HUES64 (cell line): ENCODE measurements at regions not wholly inside any gene's neighbourhood (a gene's known extent, or its start where the extent isn't known, plus 50 kb on each side); places are given as distances from the start of the nearest gene placed in this dataset.

Source experiments
- H3K27ac ChIP-seq: 2 replicates; pipeline ENCODE4 v1.7.0; 2013; ENCODE audit warnings: low read depth, low read length, inconsistent platforms
- H3K27me3 ChIP-seq: 2 replicates; pipeline ENCODE4 v1.6.1; 2013; ENCODE audit warnings: mild to moderate bottlenecking, low read length; ENCODE audit not compliant: insufficient read depth
- H3K36me3 ChIP-seq: 2 replicates; pipeline ENCODE4 v1.6.1; 2013; ENCODE audit warnings: mild to moderate bottlenecking, low read length; ENCODE audit not compliant: insufficient read depth
- H3K4me1 ChIP-seq: 2 replicates; pipeline ENCODE4 v1.6.1; 2013; ENCODE audit warnings: mild to moderate bottlenecking, low read length, moderate library complexity; ENCODE audit not compliant: insufficient read depth
- H3K4me3 ChIP-seq: 2 replicates; pipeline ENCODE4 v1.5.1; 2013; ENCODE audit warnings: mild to moderate bottlenecking, low read length, moderate library complexity
- H3K9ac ChIP-seq: 2 replicates; pipeline ENCODE4 v1.6.1; 2013; ENCODE audit warnings: mild to moderate bottlenecking, low read depth, low read length
- H3K9me3 ChIP-seq: 2 replicates; pipeline ENCODE4 v1.6.1; 2013; ENCODE audit warnings: low read depth, low read length; ENCODE audit not compliant: insufficient read depth
- WGBS: fragments of 150-250, 120-280 bp; methylation state at CpG from one replicate; pipeline ENCODE4 v1.1.7; 2013; ENCODE audit warnings: missing lambda C conversion rate; 5-methylcytosine and 5-hydroxymethylcytosine counted together

DNA sequence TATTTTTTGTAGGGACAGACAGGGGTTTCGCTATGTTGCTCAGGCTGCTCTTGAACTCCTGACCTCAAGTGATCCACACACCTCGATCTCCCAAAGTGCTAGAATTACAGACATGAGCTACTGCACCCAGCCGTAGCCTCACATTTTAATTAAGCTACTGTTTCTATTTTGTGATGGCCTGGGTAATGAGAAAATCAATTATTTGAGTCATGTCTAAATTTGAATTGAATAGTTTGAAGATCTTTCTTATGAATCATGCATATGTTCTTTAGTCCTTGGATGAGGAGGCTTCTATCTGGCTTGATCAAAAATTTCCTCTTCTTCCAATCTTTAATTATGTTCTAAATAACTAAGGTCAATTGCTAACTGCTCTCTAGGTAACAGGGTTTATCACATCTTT, 175.0 kb downstream of the REEP3 start:
- WGBS = 95% methylated on average over 3 of the region's 3 CpGs
- Histone ChIP-seq H3K36me3 (no peaks in the 10 kb centered on the region), H3K4me3 (no peak overlapping the region), H3K9ac (no peak overlapping the region), H3K9me3 (no peaks in the 10 kb centered on the region), H3K27ac (no peak overlapping the region), H3K4me1 (peaks cover 5% of the 10 kb centered on the region; the same call in 1 of the 2 replicates), H3K27me3 (no peaks in the 10 kb centered on the region)

DNA sequence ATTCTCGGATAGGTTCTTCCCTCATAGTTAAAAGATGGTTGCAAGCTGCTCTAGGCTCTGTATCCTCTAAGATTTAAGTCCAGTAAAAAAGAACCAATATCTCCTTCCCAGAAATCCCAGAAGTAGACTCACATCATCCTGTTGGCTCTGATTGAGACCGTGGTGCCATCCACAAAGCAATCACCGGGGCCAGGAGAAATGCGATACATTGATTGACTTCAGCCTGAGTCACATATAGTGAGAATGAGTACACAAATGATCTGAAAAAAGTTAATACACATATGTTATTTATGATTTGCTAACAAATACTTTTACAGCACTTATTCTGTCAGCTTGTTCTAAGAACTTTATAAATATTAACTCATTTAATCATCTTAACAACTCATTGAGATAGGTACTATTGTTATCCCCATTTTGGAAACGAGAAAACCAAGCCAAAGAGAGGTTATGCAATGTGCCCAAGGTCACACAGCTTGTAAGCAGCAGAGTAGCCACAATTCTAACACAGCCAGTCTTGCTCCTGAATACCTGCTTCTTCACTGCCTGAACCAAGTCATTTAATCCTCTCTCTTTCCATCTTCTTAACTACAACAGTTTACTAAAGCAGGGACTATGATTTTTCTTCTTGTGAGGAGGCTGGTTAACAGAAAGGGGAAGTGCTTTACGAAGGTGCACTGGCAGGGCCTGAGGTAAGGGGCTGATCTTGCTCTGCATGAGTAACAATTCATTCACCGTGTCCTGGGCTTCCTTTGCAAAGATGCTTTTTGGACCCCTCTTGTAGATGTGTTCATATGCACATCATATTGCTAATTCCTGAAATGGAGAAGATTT, 177.0 kb downstream of the REEP3 start:
- H3K9ac ChIP-seq = no peak overlapping the region
- H3K4me1 ChIP-seq = peaks cover 5% of the 10 kb centered on the region; the same call in 1 of the 2 replicates
- no peaks in the 10 kb centered on the region for H3K27me3 ChIP-seq
- WGBS = 93% methylated on average over 7 of the region's 7 CpGs
- H3K9me3 ChIP-seq = no peaks in the 10 kb centered on the region
- H3K4me3 ChIP-seq = no peak overlapping the region
- no peak overlapping the region for H3K27ac ChIP-seq
- no peaks in the 10 kb centered on the region for H3K36me3 ChIP-seq

DNA sequence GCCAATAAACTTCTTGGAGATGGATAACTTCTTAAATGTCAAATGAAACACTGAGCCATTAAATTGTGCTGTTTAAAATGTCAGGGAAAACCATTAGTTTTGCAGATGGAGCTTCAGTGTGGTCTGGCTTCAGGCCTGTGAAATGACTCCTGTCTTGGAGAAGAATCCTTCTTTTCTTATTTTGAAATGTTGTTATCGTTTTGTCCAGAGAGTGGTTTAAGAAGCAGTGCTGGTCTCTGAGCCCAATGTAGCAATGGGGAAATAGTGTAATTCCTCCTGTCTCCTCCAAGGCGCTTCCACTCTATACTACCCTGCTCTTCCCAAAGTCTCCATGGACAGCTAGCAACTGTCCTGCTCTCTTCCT, 177.6 kb downstream of the REEP3 start:
- no peaks in the 10 kb centered on the region for H3K27me3 ChIP-seq
- WGBS = 86% methylated on average over 2 of the region's 2 CpGs
- no peaks in the 10 kb centered on the region for H3K9me3 ChIP-seq
- peaks cover 8% of the 10 kb centered on the region; the same call in 1 of the 2 replicates for H3K4me1 ChIP-seq
- H3K27ac ChIP-seq = no peak overlapping the region
- H3K9ac ChIP-seq = no peak overlapping the region
- H3K36me3 ChIP-seq = no peaks in the 10 kb centered on the region
- H3K4me3 ChIP-seq = no peak overlapping the region

DNA sequence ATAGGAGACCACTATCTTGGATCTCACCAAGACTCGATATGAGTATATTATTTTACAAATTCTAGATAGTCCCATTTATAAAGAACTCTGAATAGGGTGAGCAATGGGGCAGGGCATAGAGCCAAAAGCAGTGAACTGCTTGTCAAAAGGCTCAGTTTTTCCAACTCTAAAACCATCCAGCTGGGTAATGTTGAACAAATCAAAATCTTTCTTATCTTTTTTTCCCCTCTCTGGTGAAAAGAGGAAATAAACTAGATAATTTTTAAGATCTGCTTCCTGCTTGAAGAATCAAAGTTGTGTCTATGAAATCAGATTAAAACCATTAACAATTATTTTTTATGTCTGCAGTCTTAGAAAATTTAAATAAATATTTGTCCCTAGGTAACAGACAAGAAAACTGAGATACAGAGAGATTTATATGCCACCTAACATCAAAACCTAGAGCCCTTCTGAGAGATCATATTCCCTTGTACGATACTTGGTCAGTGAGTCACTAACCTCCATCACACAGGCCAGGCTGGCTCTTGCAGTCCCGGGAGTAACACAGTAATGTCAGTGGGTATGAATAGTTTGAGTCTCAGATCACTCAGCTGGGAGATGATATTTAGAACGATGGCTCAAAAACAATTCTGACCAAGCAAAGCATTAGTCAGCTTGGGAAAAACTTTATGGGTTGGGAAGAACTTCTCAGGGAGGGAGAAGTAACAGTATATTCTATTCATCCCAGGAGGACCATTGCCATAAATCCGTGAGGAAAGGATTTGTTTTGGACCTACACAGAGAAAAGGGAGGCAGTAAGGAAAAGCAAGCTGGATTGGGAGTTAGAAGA, 178.8 kb downstream of the REEP3 start:
- H3K27me3 ChIP-seq = no peaks in the 10 kb centered on the region
- peaks cover 8% of the 10 kb centered on the region; the same call in 1 of the 2 replicates for H3K4me1 ChIP-seq
- 81% methylated on average over 4 of the region's 5 CpGs for WGBS
- no peaks in the 10 kb centered on the region for H3K9me3 ChIP-seq
- no peaks in the 10 kb centered on the region for H3K36me3 ChIP-seq
- no peak overlapping the region for H3K9ac ChIP-seq
- H3K4me3 ChIP-seq = no peak overlapping the region
- no peak overlapping the region for H3K27ac ChIP-seq

DNA sequence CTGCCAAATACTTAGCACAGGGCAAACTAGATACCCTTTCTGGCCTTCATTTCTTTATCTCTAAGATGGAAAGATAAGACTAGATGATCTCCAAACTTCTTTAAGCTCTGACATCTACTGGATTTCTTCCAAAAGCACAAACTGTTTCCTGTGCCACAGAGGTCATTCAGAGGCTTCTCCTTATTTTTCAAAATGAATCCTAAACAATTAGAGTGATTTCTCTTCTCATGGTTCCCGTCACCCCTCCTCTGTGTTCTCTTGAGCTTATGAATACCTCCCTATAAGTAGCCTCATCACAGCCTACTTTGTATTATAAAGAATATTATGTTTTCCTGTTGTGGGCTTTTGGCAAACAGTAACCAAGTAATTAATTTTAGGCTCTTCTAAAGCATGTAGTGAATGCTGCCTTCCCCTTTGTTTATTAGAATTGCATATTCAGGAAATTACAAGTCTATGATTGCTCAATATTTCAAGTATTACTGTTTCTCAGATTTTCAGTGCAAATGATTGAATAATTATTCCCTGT, 179.5 kb downstream of the REEP3 start:
- H3K4me3 ChIP-seq = no peak overlapping the region
- WGBS = 83% methylated on average over 1 of the region's 1 CpG

DNA sequence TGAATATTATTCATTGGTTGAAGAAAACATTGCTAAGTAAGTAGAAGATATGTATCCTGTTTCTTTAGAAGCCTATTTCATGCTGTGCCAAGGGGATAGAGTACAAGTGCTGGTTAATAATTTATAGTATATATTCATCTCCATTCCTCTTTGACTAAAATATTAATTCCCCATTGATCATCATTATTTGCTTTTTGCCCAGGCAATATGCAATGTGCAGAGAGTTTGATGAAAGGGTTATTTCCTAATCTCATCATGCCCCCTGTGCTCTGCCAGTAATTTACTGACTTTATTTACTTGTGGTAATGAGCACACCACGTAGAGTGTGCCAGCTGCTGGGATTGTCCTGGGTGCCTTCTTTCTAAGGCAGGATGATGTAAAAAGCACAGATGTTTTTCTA, 180.9 kb downstream of the REEP3 start:
- WGBS = 96% methylated on average over 1 of the region's 1 CpG
- no peaks in the 10 kb centered on the region for H3K27me3 ChIP-seq
- no peak overlapping the region for H3K9ac ChIP-seq
- H3K4me1 ChIP-seq = peaks cover 8% of the 10 kb centered on the region; the same call in 1 of the 2 replicates
- H3K36me3 ChIP-seq = no peaks in the 10 kb centered on the region
- no peaks in the 10 kb centered on the region for H3K9me3 ChIP-seq
- H3K4me3 ChIP-seq = no peak overlapping the region
- no peak overlapping the region for H3K27ac ChIP-seq

More for the DNA sequence above, 179.5 kb downstream of the REEP3 start:
- no peak overlapping the region for H3K27ac ChIP-seq
- H3K36me3 ChIP-seq = no peaks in the 10 kb centered on the region
- peaks cover 8% of the 10 kb centered on the region; the same call in 1 of the 2 replicates for H3K4me1 ChIP-seq
- H3K9ac ChIP-seq = no peak overlapping the region
- no peaks in the 10 kb centered on the region for H3K27me3 ChIP-seq
- H3K9me3 ChIP-seq = no peaks in the 10 kb centered on the region

DNA sequence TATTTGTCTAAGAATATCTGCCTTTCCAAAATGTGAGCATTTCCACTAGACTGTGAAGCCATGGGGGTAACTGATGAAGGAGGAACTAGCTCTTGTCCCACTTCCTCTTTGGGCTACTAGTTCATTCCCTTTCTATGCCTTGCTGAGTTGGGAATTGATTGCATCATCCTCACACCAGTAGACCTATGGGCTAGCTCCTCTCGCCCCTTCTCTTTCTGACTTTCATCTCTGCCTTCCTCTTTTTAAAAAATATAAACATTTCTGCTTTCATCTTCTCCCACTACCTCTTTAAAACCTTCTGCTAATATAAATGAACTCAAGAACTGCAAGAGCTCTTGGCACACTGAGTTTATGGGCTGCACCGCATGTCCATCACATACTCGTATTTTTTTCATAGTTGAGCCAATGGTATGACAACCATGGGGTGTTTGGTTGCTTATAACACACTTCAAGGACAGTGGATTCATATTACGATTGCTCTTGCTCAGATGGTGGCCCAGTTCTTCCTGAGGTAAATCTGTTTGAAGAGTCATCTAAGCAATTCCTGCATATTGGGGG, 182.0 kb downstream of the REEP3 start:
- no peak overlapping the region for H3K27ac ChIP-seq
- H3K4me3 ChIP-seq = no peak overlapping the region
- H3K27me3 ChIP-seq = no peaks in the 10 kb centered on the region
- 88% methylated on average over 4 of the region's 4 CpGs for WGBS
- no peaks in the 10 kb centered on the region for H3K36me3 ChIP-seq
- H3K9ac ChIP-seq = no peak overlapping the region
- H3K4me1 ChIP-seq = peaks cover 8% of the 10 kb centered on the region; the same call in 1 of the 2 replicates
- H3K9me3 ChIP-seq = no peaks in the 10 kb centered on the region

DNA sequence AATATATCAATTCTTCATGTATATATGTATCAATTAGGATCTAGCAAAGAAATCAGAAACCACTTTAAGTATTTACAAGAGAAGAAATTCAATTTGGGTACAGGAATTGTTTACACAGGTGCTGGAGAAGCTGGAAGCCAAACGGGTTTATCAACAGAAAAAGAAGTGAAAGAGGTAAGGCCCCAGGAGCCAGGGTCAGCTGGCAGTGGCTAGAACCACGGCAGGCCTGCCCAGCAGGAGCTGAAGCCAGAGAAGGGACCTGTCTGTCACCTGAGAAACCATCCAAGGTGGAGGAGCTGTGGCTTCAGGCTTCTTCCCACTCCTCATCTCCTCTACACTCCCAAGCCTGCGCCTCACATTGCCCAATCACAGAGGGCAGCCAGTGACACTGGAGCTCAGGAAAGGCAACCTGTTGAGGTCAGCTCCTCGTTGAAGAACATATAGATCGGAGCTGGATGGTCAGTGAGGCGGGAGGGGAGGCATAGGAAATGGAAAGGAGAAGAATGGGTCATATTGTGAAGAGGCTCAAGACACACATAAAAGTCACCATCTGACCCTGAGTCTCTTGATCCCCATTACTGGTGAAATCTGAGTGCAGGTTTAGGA, 182.6 kb downstream of the REEP3 start:
- H3K36me3 ChIP-seq = no peaks in the 10 kb centered on the region
- 89% methylated on average over 6 of the region's 6 CpGs for WGBS
- H3K4me1 ChIP-seq = peaks cover 8% of the 10 kb centered on the region; the same call in 1 of the 2 replicates
- H3K4me3 ChIP-seq = no peak overlapping the region
- no peaks in the 10 kb centered on the region for H3K27me3 ChIP-seq
- H3K27ac ChIP-seq = no peak overlapping the region
- H3K9ac ChIP-seq = no peak overlapping the region
- H3K9me3 ChIP-seq = no peaks in the 10 kb centered on the region

DNA sequence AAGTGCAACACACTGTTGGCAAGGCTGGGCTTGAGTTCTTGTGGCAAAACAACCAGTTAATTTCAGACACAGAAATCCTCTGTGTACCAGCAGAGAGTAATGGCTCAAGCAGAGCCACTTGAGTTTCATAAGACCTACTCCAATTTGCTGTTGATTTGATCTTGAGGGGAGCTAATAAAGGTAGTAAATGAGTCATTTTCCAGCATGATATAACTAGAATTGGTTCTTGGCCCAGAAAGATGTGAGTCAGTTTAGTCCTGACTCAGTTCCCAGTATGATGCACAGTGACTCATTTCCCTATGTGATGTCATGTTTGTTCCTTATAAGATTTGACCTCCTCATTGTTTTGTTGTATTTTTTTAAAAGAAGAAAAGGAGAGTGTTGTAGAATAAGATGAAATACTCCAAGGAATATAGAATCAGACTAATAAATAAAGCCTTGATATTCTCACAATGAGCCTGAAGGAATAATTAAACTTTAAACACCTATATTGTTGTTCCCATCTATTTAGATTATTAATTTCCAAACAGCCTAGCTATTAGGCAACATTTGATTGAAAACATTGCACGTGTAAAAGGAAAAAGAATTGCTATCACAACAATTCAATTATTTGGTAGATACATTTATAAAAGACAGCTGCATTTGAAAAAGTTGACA, 186.2 kb downstream of the REEP3 start:
- Histone ChIP-seq H3K27me3 (no peaks in the 10 kb centered on the region), H3K36me3 (no peaks in the 10 kb centered on the region), H3K9ac (no peak overlapping the region), H3K4me1 (peaks cover 21% of the 10 kb centered on the region), H3K27ac (no peak overlapping the region), H3K4me3 (no peak overlapping the region), H3K9me3 (no peaks in the 10 kb centered on the region)
- no CpG with 5 or more reads among the region's 1 CpG for WGBS

DNA sequence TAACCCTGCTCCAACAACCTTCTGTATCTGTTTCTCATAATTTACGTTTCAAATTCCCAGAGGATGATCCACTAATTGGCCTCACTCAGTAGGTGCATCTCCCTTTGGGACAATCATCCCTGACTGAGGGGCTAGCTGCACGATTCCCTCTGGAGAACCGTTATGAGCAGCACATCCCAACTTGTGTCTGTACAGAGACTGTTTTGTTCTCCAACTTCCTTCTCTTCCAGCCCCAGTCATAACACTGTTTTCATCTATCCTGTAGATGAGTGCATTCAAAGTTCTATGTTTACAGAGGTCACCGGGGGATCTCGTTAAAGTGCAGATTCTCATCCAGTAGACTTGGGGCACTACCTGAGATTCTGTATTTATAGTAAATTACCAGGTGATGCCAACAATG, 187.2 kb downstream of the REEP3 start:
- no peaks in the 10 kb centered on the region for H3K36me3 ChIP-seq
- peaks cover 25% of the 10 kb centered on the region for H3K4me1 ChIP-seq

More for the DNA sequence above, 187.2 kb downstream of the REEP3 start:
- Histone ChIP-seq H3K4me3 (no peak overlapping the region), H3K27ac (no peak overlapping the region), H3K9ac (no peak overlapping the region), H3K9me3 (no peaks in the 10 kb centered on the region), H3K27me3 (no peaks in the 10 kb centered on the region)
- 89% methylated on average over 5 of the region's 5 CpGs for WGBS
